Suppressor macrophage treated with lipopolysaccharide for 4 hours (primary cell): ENCODE measurements at regions not wholly inside any gene's neighbourhood (a gene's known extent, or its start where the extent isn't known, plus 50 kb on each side); places are given as distances from the start of the nearest gene placed in this dataset.
"Not testable (repeated sequence)": the region's sequence is repeated elsewhere in the genome, so short reads cannot be mapped to it uniquely, and the experiment has no call there.

ENCODE experiments used
- DNase-seq: peaks from one replicate; pipeline ENCODE4 v3.0.0-alpha.2; 2020

DNA sequence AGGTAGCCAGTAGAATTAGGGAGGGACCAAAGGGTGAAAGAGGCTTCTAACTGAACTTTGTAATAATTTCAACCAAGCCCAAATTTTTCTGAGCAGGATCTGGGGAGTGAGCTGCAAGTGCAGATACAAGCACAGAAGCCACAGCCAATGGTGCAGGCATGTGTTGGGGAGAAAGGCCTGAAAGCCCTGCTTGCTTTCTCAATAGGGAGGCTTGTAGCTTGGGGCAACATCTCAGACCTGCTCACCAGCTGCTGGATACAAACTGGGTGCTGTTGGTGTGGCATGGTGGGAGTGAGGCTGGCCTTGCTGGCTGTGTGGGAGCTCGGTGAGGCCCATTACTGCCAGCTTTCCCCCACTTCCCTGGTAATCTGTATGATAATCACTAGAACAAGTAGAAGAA is 688.5 kb upstream of the SEMA3D start:
- no peak for DNase-seq

DNA sequence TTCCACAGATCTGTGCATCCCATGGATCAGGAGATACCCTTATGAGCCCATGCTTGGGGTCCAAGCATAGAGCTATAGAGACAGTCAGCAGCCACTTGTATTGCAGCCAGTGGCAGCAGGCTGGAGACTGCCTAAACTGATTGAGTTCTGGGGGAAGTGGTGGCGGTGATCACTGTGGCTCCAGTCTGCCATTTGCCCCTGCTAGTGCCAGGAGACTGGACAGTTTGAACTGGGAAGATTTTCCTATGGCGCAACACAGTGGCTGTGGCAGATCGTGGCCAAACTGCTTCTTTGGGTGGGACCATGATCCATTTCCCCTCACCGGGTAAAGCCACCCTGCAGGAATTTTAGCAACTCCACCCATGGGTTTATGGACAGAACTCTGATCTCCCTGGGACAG is 679.7 kb upstream of the SEMA3D start:
- no peak for DNase-seq

DNA sequence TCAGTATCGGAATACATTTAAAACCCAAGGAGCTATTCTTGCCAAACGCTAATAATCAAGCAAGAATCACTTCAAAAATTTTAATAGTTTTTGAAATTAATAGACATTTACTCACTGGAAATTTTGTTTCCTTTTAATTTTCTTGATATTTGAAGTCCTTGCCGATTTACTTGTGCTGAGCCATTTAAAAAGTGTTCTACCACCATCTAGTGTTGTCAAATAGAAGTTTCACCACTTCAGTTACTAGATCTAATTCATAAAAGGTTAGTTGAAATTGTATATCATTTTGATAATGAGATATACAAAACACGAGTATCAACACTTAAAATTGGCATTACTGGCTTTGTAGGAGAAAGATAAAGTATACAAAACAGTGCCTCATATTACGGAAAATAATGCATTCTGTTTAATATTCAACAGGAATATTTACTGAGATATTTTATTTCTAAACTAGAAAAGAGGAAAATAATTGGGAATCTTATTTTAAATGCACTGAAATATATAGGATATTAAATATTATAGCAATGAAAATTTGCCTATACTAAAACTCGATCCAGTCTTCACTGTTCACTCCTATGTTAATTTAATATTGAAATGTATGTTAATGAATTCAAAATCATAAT is 664.8 kb upstream of the SEMA3D start:
- no peak for DNase-seq

DNA sequence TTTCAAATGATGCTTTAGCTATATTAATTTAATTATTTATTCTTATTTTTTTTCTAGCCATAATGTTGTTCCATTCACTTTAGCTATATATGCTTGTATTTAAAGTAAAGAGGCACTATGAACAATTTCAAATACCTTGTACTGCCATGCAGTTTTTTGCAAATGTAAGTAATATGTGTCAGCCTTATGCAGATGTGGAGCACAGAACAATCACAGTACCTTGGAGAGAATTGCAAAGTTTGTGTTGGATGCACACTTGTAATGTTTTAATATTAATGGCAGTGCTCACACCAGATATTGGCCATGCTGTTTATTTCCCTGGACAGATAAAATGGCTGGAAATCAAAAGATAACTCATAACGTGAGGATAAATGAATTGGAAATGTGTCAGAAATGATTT is 663.5 kb upstream of the SEMA3D start:
- DNase-seq = no peak

DNA sequence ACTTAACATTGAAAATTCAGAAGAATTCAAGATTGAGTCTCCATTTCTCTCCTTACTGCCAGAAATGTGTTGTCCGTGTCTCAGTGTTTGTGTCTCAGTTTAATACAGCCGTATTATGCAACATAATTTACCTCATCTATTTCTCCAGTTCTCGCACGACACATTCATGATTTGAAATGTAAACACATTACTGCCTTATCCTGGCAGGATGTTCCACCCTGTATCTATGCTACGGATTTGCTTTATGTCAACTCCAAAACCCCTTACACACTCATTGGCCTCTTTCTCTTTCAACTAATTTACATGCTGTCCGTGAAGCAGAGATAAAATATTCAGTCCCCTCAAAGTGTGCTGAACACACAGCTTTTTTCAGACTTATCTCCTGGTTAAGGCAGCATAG is 653.7 kb upstream of the SEMA3D start:
- DNase-seq = no peak

DNA sequence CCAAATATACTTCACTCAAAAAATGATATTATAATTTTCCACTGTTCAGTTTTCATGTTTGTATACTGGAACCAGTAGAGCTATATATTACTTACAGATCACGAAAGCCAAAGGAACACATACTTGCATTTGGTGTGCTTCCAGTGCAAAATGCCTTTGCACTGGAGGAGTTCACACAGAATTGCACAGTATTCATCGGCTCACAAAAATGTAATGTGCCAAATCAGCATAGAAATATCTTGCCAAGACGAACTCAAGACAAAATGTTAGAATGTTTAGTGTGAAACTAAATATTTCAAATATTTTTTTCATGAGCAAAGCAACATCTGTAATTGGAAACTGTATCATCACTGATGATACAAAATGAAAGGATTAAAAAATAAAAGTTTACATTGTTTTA is 646.2 kb upstream of the SEMA3D start:
- no peak for DNase-seq

DNA sequence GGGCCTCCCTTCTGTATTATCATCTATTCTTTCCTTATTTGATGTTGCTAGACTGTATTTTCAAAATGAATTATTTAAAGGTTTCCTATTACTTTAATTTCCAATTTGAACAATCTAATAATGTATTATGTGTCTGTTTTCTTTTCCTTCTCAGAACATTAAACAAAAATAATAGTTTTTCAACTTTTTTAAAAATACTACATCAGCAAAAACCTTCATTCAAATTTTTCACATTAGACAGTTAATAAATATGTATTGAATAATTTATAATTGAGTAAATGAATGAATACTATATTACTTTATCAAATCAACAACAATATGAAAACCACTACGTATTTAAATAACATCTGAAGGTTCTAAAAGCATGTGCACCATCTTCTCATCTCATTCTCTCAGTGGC is 644.1 kb upstream of the SEMA3D start:
- DNase-seq = no peak

DNA sequence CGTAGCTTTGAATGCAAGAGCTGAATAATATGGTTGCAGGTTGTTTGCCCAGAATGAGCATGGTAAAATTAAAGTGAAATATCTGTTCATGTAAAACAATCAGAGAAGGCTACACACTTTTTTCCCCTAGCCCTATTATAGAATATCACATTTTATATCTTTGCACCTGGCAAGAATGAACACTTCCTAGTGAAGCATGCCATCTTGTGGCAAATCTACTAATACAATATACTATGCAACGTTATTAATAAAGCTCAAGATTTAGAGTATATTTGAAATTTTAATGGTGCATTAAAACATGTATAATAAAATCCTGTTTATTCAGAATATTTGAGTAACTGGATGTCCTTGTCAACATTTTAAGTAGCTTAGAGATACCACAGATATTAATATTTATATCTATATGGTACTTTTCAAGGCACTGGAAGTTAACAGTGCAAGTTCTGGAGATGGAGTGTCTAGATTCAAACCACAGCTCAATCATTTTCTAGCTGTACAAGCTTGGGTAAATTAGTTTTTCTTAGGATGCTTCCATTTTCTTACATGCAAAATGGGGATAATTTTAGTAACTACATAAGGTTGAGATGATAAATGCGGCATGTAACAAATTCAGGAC is 643.1 kb upstream of the SEMA3D start:
- no peak for DNase-seq

DNA sequence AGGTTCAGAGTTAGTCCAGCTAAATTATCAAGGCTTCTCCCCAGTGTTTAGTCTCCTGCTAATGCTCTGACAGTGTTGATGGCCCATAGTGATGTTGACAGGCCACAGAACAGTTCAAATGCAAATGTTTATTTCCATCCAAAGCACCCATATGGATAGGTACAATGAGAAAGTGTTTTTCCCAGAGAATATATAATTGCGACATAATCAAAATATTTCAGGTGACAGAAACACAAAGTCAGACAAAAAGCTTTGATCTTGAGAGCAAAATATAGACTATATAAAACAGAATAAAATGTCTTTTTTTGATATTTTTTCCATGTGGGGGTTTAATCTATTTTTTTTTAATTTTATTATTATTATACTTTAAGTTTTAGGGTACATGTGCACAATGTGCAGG is 642.3 kb upstream of the SEMA3D start:
- DNase-seq = no peak

DNA sequence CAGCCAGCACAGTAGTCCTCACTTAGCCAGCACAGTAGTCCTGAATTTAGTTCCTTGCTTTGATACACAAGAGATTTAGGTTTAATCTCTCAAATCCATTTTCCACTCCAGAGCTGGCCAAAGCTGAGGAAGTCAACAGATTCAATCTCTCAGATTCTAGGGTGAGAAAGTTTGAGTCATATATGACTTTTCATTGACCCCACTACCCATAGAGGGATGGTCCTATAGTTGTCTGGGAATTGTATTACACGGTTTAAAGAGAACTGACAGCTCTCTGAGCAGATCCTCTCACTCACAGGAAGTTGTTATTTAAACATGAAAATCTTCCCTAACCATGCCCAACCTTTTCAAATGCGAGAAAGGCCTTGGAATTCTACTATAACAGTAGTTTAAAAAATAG is 641.8 kb upstream of the SEMA3D start:
- DNase-seq = no peak

DNA sequence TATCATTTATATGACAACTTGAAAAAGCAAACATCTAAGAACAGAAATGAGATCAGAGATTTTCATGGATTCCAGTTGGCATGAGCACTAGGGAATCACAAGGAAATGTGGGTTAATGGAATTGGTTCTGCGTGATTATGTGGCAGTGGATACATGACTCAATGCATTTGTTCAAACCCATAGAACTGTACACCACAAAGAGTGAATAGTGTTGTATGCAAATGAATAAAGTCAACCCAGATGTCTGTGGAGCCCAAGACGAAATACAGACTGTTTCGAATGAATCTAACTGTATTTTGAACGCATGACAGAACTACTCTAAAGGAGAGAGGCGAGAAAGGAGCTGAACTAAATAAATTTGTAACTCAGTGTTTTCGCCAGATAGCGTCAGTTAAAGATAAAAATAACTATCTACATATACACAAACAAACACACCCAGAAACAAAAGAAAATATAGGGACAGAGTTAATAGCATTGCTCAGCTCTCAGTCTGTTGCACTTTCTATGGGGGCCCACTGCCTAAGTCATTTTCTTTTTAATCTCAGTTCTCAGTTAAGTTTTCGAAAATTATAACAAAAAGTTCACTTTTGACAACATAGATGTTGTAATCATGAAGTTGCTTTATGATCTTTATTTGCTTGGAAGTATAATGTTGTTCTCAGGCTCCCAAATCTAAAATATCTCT is 636.7 kb upstream of the SEMA3D start:
- no peak for DNase-seq

DNA sequence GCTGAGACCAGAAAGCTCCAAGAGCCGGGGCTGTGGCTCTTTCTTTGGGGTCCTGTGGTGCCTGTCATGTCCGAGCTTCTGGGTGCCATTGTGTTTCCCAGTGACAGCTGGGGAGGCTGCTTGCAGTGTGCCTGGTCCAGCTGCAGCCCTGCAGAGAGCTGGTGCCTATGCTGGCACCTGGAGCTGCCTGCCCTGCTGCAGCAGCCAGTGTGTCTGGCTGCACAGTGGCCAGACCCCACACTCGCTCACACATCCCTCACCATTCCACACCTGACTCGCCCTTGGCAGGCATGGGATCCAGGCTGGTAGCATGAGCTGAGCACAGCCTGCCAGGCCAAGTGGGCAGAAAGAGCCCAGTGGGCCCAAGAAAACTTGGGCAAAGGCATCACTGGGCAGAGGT is 635.1 kb upstream of the SEMA3D start:
- DNase-seq = no peak

DNA sequence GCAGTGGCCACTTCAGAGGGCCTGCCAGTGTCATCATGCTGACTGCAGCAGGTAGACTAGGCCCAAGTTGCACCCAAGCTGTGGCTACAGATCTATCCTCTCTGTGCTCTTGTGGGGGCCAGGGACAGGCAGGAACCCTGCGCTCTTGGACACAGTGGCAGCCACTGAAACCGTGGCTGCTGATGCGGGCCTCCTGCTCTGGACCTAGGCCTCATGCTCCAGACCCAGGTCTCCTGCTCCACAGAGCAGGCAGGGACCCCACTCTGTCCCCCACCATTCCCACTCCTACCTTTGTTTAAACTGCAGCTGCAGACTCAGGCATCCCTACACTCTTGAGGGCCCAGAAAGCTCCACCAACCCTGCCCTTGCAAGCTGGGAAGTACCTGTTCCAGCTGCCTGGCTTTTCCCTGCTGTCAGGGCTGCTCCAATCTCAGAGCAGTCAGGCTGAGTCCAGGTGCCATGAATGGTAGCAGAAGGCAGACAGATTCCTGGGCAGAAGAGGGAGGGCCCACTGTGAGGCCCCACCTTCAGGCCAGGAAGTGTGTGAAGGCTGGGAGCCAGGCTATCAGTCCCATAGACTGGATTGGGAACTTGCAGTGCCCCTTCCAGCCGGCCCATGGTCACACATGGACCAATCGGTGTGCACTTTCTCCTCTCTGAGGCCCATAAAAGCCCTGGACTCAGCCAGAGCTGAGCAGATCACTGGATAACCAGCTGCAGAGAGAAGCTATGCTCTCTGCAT is 634.0 kb upstream of the SEMA3D start:
- DNase-seq = no peak

DNA sequence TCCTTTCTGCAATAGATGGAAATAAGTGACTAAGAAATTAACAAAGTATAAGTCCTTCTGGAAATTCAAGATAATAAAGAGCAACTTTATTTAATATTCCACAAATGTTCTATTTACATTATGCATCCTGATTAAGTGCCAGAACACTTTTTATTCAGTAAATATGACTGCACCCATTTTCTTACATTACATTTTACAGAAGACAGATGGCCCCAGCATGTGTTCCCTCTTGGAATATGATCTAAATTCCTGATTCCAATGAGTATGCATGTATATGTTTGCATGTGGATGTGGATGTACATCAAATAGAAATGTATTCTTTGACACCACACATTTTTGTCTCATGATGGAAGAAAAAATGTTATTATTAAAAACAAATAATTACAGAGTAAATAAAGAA is 628.7 kb upstream of the SEMA3D start:
- no peak for DNase-seq

DNA sequence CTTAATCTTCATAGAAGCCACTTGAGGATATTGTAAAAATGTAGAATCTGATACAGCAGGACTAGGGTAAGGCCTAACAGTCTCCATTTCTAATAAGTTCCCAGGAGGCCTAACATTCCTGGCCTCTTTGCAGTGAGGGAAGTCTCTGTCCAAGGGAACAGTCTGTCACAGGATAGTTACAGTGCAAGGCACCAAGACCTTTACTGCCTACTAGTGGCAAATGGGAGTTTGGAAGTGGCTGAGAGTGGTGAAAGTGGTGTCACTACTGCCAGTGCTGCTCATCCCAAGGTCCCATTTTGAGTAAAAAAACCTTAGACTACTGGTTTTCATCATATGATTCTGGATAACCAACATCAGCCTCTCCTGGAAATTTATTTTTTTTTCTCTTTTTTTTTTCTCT is 619.5 kb upstream of the SEMA3D start:
- no peak for DNase-seq

DNA sequence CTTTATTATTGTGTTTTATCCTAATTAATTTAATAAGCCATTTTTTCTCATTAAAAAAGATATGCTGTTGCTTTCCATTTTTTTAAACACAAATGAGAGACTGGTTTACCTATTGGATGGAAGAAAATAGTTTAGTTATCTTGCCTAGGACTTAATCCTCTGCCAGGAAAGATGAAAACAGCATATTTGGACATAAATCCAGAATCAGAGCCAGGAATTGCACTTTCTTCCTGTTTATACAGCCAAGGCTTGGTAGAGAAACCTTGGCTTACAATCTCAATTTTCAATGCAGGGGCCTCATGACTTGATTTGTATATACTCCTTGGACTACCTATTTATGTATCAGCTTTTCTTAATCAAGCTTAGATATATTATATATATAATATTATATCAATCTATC is 618.8 kb upstream of the SEMA3D start:
- DNase-seq = no peak

DNA sequence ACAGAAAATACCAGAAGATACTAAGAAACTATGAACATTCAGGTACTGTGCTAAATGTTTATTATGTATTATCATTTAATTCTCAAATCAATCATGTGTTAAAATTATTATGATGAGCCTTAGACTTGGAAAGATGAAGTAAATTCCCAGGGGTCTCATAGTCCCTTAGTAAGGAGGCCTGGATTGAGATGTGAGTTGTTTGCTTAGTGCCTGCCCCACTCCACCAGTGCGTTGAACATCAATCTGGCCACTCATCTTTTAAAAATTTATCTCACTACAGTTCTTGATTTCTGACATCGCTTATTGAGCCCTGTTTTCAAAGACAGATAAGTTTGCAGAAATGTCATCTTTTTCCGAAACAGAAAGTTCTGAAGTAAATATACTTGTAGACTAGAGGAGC is 618.4 kb upstream of the SEMA3D start:
- no peak for DNase-seq

DNA sequence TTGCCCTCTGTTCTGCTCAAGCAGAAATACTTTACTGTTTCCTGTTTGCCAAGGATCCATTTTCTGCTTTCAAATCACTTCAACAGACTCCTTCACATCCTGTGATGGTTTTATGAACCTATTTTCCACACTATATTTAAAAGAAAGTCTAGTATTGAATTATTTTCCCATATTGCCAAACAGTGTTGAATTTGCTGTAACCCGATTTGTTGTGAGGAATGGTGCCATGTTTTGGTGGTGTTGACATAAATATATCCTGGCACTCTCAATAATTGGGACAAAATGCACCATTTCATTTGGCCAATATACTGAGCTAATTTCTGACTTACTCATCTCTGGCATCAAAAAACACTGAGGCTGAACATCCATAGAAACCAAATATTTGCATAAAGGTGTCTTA is 615.4 kb upstream of the SEMA3D start:
- no peak for DNase-seq

DNA sequence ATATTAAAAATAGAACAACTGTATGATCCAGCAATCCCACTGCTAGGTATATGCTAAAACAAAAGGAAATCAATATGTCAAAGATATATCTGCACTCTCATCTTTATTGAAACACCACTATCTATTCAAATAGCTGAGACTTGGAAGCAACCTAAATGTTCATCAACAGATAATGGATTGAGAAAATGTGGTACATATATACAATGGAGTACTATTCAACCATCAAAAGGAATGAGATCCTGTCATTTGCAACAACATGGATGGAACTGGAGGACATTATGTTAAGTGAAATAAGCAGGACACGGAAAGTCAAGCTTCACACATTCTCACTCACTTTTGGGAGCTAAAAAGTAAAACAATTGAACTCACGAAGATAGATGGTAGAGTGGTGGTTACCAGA is 610.1 kb upstream of the SEMA3D start:
- no peak for DNase-seq

DNA sequence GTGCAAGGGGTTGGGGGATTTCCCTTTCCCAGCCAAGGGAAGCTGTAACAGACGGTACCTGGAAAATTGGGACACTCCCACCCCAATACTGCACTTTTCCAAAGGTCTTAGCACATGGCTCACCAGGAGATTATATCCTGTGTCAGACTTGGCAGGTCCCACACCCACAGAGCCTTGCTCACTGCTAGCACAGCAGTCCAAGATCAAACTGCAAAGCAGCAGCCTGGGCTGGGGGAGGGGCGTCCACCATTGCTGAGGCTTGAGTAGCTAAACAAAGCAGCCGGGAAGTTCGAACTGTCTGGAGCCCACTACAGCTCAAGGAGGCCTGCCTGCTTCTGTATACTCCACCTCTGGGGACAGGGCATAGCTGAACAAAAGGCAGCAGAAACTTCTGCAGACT is 604.2 kb upstream of the SEMA3D start:
- not testable (repeated sequence) for DNase-seq

DNA sequence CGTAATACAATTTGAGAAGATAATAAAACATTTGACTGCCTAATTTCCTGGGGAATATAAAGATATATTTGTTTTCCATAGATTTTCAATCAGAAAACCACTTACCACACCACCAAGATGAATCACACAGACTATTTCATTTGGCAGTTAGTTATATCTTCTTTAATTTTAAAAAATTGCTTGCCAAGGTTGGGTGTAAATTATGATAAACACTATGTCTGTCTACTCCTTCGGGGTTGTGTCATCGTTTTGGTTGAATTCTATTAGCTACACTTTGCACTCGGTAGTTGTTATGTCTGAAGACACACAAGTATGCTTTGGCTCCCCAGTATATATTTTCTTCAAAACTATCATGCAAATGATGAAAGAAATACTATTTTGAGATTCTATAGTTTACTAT is 594.8 kb upstream of the SEMA3D start:
- no peak for DNase-seq

DNA sequence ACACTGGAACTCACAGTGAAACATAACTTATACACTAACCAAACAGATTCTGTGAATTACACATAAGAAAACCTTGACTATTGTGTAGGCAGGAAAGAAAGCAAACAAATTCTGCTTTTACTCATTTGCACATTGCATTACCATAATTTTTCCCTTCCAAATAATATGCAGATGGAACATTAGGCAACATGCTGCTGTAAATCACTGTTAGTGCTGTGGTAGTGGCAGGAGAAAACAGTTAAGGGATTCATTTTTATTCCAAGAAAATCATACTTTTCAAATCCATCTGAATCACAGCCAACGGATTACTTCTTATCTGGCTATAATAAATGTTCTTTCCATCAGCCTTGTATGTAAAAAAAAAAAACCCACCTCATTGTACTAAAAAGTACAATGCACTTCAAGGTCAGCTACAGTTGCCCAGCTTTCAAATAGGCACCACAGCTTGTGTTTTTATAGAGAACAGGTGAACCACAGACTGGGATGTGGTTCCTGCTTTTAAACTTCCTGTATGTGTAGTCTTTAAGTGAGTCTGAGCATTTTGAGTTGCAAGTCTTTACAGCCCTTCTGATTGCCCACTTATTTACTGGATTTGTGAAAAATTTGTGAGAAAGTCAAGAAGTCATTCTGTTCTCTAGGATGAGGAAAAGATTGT is 590.0 kb upstream of the SEMA3D start:
- DNase-seq = no peak

DNA sequence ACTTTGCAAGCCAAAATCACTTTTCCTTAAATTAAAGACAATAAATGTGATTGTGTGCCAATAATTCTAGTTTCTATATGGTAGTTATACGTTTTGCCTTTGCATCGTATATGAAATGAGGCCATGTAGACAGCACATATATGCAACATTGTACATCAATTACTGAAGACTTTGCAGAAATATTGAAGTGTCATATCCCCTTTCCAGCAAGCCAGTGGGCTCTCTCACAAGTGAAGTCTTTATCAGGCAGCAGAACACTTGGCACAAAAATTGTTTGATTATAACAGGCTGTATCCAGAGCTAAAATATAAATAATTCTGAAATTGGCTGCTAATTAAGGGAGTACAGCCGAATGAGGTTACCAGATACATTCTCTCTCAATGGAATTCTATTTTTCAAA is 588.6 kb upstream of the SEMA3D start:
- DNase-seq = no peak

DNA sequence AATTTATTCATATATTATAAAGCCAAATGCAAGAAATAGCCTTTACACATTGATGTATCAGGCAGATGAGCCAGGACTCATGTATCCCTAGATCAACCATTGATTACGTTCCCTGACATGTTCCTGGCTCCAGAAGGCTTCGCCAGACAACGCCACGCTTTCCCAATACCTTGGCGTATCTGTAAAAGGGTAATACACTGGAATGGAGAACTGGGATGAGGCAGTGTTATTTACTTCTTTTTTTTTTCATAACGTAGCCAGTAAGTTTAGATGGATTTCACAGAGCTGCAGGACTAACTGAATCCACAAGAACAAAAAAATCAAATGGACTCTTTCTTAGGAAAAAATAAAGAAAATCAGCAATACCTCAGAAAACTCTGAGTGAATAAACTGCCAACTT is 588.1 kb upstream of the SEMA3D start:
- no peak for DNase-seq
